ENCODE measurements at regions not wholly inside any gene's neighbourhood (a gene's known extent, or its start where the extent isn't known, plus 50 kb on each side); places are given as distances from the start of the nearest gene placed in this dataset.

DNA sequence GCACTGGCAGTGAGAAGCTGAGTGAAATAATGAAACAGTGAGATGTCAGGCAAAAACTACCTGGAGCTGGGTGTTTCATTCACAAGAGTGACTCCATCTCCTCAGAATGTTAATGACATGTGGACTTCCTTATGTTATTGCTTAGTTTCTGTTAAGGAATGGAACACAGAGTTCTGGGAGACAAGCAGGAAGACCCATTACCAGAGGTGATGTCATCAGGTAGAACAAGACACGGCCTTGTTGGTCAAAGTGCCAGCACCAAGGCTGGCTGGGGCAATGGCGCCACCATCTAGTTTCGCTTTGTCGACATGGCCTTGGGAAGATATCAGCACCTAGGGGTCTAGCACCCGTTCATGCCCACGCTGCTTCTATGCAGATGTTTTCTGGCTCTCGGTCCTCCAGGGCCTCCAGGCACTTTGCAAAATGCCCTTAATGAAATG, 252.2 kb downstream of the FAM43A start:
- DNase-seq (ENCODE audit: low read depth), result no peak
- H3K4me3 ChIP-seq (ENCODE audit: low read depth, low read length), result no peak overlapping the region
- TF ChIP-seq, protein P1, sequence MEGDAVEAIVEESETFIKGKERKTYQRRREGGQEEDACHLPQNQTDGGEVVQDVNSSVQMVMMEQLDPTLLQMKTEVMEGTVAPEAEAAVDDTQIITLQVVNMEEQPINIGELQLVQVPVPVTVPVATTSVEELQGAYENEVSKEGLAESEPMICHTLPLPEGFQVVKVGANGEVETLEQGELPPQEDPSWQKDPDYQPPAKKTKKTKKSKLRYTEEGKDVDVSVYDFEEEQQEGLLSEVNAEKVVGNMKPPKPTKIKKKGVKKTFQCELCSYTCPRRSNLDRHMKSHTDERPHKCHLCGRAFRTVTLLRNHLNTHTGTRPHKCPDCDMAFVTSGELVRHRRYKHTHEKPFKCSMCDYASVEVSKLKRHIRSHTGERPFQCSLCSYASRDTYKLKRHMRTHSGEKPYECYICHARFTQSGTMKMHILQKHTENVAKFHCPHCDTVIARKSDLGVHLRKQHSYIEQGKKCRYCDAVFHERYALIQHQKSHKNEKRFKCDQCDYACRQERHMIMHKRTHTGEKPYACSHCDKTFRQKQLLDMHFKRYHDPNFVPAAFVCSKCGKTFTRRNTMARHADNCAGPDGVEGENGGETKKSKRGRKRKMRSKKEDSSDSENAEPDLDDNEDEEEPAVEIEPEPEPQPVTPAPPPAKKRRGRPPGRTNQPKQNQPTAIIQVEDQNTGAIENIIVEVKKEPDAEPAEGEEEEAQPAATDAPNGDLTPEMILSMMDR (IDR thresholded peaks at IDR 0.05; ENCODE audit: insufficient read depth, low read length, poor library complexity, severe bottlenecking), result no peak
- H3K36me3 ChIP-seq (ENCODE audit: control insufficient read depth, insufficient read depth, low read length), result no peaks in the 10 kb centered on the region
- no peaks in the 10 kb centered on the region for H3K27me3 ChIP-seq (ENCODE audit: control insufficient read depth, insufficient read depth, low read length)

DNA sequence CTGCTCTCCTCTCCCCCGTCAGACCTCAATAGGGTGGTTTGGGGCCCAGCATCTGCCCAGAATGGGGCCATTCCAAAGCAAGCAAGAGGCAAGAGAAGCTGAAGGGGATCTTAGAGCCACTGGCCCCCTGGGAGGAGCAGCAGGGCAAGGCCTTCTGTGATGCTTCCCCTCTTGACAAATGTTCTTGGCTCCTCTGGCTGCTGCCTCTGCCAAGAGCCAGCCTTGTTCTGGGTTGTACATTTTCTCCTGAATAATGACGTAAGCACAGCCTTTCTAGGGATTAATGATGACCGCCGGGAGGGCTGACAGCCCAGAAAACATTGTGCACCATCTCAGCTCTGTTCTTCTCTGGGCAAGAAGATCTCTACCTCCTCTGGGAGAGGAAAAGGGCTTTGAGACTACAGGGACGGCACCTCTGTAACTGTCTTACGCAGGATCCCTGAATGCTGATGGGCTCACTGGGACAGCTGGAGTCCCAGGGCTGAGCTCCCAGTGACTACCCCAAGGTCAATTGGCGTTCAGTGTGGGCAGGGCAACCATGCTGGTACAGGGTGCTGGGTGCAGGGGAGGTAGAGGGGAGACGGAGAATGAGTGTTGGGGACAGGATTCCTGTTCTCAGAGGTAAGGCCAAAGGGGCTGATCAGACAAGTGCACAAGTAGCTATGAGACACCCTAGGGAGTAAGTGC, 253.3 kb downstream of the FAM43A start:
- Histone ChIP-seq H3K27me3 (ENCODE audit: control insufficient read depth, insufficient read depth, low read length) (no peaks in the 10 kb centered on the region), H3K36me3 (ENCODE audit: control insufficient read depth, insufficient read depth, low read length) (no peaks in the 10 kb centered on the region), H3K4me3 (ENCODE audit: low read depth, low read length) (no peak overlapping the region)
- DNase-seq (ENCODE audit: low read depth), result no peak
- TF ChIP-seq, protein P1 (IDR thresholded peaks at IDR 0.05; ENCODE audit: insufficient read depth, low read length, poor library complexity, severe bottlenecking), result no peak

DNA sequence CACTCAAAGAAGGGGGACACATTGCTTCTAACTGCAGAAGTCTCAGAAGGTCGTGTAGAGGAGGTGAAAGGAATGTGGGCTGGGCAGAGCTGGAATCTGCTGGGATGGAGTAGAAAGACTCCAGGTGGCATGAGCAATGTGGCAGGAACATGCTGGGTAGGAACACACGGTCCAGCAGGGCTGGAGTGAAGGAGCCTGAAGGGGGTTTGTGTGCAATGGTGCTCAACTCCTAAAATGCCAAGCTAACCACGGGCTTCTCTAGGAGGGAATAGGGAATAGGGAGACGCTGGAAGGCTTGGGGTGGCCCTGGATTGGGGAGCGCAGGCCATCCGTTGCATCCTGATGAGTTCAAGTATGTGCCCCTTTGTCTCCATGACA, 253.8 kb downstream of the FAM43A start:
- no peak for DNase-seq (ENCODE audit: low read depth)
- Histone ChIP-seq H3K36me3 (ENCODE audit: control insufficient read depth, insufficient read depth, low read length) (no peaks in the 10 kb centered on the region), H3K27me3 (ENCODE audit: control insufficient read depth, insufficient read depth, low read length) (no peaks in the 10 kb centered on the region), H3K4me3 (ENCODE audit: low read depth, low read length) (no peak overlapping the region)
- TF ChIP-seq, protein P1 (IDR thresholded peaks at IDR 0.05; ENCODE audit: insufficient read depth, low read length, poor library complexity, severe bottlenecking), result no peak

DNA sequence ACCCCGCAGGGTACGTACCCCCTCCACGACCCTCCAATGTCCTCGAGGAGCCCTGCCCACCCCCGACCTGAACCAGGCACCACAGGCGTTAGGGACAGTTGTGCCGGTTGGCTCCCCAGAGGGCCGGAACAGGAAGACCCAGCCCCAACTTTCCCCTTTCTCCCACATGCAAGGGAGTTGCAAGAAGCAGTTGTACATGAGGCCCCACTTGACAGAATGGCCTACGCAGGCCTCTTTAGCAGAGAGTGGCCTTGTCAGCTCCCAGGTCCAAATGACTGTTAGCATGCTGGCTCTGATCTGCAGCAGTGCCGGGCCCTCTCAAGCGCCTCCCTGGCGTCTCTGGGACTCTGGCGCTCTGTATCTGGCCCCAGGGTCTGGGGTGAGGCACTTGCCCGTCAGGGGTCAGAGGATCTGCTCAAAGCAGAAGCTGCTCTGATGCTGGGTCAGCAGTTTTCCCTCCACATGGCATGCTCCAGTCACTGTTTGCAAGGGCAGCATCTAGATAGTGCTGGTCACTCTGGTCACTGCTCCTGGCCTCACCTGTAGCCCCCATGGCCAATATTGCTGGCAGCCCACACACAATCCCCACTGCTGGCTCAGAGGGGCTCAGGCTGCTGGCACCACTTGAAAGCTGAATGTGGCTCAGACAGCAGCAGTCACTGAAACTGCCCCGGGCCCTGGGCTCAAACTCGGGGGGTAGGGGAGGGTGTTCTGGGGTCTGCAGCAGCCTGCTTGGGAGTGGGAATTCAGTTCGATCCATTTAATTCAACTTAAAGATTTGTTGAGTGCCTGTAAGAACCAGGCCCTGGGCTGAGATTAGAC, 254.5 kb downstream of the FAM43A start:
- Histone ChIP-seq H3K27me3 (ENCODE audit: control insufficient read depth, insufficient read depth, low read length) (no peaks in the 10 kb centered on the region), H3K4me3 (ENCODE audit: low read depth, low read length) (no peak overlapping the region), H3K36me3 (ENCODE audit: control insufficient read depth, insufficient read depth, low read length) (no peaks in the 10 kb centered on the region)
- TF ChIP-seq, protein P1 (IDR thresholded peaks at IDR 0.05; ENCODE audit: insufficient read depth, low read length, poor library complexity, severe bottlenecking), result no peak
- no peak for DNase-seq (ENCODE audit: low read depth)

DNA sequence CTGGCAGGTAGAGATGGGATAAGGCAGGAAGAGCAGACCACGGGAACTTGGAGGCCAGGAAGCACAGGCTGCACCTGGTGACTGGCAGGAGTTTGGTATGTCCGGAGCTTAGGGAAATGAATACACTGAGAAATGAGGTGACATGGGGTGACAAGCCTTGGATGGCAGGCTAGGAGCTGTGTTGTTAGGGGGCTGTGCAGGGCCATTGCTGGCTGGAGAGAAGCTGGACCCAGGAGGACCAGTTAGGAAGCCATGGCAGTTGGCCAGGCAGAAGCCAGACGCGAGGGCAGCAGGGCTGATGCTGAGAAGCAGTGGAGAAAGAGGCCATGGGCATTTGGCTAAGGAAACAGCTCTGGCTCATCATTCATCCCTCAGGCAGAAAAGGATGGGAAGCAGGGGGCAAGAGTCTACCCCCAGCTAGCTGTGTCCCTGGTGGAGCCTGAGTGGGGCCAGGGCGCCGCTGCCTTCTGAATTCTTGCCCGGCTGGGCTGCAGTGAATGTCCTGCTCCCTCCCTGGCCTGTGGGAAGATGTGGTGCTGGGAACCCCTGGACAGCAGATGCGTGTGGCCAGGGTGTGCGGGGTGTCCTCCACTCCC, 255.8 kb downstream of the FAM43A start:
- TF ChIP-seq, protein P1 (IDR thresholded peaks at IDR 0.05; ENCODE audit: insufficient read depth, low read length, poor library complexity, severe bottlenecking), result no peak
- H3K27me3 ChIP-seq (ENCODE audit: control insufficient read depth, insufficient read depth, low read length), result no peaks in the 10 kb centered on the region

More for the DNA sequence above, 255.8 kb downstream of the FAM43A start:
- no peaks in the 10 kb centered on the region for H3K36me3 ChIP-seq (ENCODE audit: control insufficient read depth, insufficient read depth, low read length)
- no peak for DNase-seq (ENCODE audit: low read depth)
- H3K4me3 ChIP-seq (ENCODE audit: low read depth, low read length), result no peak overlapping the region
